ENCODE measurements at regions not wholly inside any gene's neighbourhood (a gene's known extent, or its start where the extent isn't known, plus 50 kb on each side); places are given as distances from the start of the nearest gene placed in this dataset.
"Not testable (repeated sequence)": the region's sequence is repeated elsewhere in the genome, so short reads cannot be mapped to it uniquely, and the experiment has no call there.

GRCh38 chr2:16970948-16971347 lies 305.3 kb upstream of the CYRIA start:
- not testable (repeated sequence) for DNase-seq (ENCODE audit: low read depth)

- no peak for DNase-seq (ENCODE audit: low read depth)
Measured at GRCh38 chr2:16962505-16962904, 296.9 kb upstream of the CYRIA start.

- no peak for DNase-seq (ENCODE audit: low read depth)
Measured at GRCh38 chr2:16960579-16960978, 294.9 kb upstream of the CYRIA start.

- DNase-seq (ENCODE audit: low read depth): no peak
Measured at GRCh38 chr2:16958266-16958665, 292.6 kb upstream of the CYRIA start.

- DNase-seq (ENCODE audit: low read depth): no peak
Measured at GRCh38 chr2:16952805-16953204, 287.2 kb upstream of the CYRIA start.

- no peak for DNase-seq (ENCODE audit: low read depth)
Measured at GRCh38 chr2:16952368-16952767, 286.7 kb upstream of the CYRIA start.

GRCh38 chr2:16950436-16950835 lies 284.8 kb upstream of the CYRIA start:
- DNase-seq (ENCODE audit: low read depth): no peak

- DNase-seq (ENCODE audit: low read depth): no peak
Measured at GRCh38 chr2:16948710-16949109, 283.1 kb upstream of the CYRIA start.

- DNase-seq (ENCODE audit: low read depth): no peak
Measured at GRCh38 chr2:16948053-16948452, 282.4 kb upstream of the CYRIA start.

- DNase-seq (ENCODE audit: low read depth): no peak
Measured at GRCh38 chr2:16943279-16943958, 277.8 kb upstream of the CYRIA start.

GRCh38 chr2:16940214-16940613 lies 274.6 kb upstream of the CYRIA start:
- no peak for DNase-seq (ENCODE audit: low read depth)

- DNase-seq (ENCODE audit: low read depth): no peak
Measured at GRCh38 chr2:16939771-16940170, 274.1 kb upstream of the CYRIA start.

- no peak for DNase-seq (ENCODE audit: low read depth)
Measured at GRCh38 chr2:16933355-16933754, 267.7 kb upstream of the CYRIA start.

- no peak for DNase-seq (ENCODE audit: low read depth)
Measured at GRCh38 chr2:16932826-16933225, 267.2 kb upstream of the CYRIA start.

- no peak for DNase-seq (ENCODE audit: low read depth)
Measured at GRCh38 chr2:16931441-16931840, 265.8 kb upstream of the CYRIA start.

- DNase-seq (ENCODE audit: low read depth): no peak
Measured at GRCh38 chr2:16927398-16927797, 261.8 kb upstream of the CYRIA start.

GRCh38 chr2:16925145-16925544 lies 259.5 kb upstream of the CYRIA start:
- no peak for DNase-seq (ENCODE audit: low read depth)

GRCh38 chr2:16915341-16915755 lies 249.7 kb upstream of the CYRIA start:
- DNase-seq (ENCODE audit: low read depth): not testable (repeated sequence)

GRCh38 chr2:16911746-16912145 lies 246.1 kb upstream of the CYRIA start:
- DNase-seq (ENCODE audit: low read depth): no peak

GRCh38 chr2:16908656-16909055 lies 243.0 kb upstream of the CYRIA start:
- DNase-seq (ENCODE audit: low read depth): no peak

GRCh38 chr2:16907645-16908282 lies 242.1 kb upstream of the CYRIA start:
- no peak for DNase-seq (ENCODE audit: low read depth)

- DNase-seq (ENCODE audit: low read depth): not testable (repeated sequence)
Measured at GRCh38 chr2:16905325-16905724, 239.7 kb upstream of the CYRIA start.

- DNase-seq (ENCODE audit: low read depth): no peak
Measured at GRCh38 chr2:16900405-16901025, 234.9 kb upstream of the CYRIA start.
